NCI-H460 (cell line): ENCODE measurements at regions not wholly inside any gene's neighbourhood (a gene's known extent, or its start where the extent isn't known, plus 50 kb on each side); places are given as distances from the start of the nearest gene placed in this dataset.

Source experiments
- DNase-seq: peaks from one replicate; pipeline ENCODE4 v3.0.0-alpha.2; 2016; ENCODE audit warnings: low read depth; ENCODE audit errors: extremely low read depth

DNA sequence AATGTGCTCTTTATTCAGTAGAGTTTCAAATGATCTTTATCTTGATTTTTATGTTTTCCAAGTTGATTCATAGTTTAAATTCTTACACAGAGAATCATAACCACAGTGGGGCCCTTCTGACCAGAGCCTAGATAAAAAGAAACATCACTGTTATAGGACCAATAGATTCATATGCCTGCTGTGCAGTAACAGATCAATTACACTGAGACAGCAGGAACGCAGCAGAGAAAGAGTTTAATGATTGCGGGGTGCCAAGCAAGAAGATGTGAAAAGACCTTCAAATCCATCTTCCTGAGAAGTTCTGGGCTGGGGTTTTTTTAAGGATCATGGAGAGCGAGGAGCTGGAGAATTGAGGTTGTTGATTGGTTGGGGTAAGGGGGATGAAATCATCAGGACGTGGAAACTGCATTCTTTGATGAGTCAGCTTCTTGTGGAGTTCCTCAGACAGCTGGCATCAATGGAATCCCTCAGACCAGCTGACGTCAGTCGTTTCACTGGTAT lies 346.6 kb downstream of the TBC1D4 start:
- DNase-seq: no peak

DNA sequence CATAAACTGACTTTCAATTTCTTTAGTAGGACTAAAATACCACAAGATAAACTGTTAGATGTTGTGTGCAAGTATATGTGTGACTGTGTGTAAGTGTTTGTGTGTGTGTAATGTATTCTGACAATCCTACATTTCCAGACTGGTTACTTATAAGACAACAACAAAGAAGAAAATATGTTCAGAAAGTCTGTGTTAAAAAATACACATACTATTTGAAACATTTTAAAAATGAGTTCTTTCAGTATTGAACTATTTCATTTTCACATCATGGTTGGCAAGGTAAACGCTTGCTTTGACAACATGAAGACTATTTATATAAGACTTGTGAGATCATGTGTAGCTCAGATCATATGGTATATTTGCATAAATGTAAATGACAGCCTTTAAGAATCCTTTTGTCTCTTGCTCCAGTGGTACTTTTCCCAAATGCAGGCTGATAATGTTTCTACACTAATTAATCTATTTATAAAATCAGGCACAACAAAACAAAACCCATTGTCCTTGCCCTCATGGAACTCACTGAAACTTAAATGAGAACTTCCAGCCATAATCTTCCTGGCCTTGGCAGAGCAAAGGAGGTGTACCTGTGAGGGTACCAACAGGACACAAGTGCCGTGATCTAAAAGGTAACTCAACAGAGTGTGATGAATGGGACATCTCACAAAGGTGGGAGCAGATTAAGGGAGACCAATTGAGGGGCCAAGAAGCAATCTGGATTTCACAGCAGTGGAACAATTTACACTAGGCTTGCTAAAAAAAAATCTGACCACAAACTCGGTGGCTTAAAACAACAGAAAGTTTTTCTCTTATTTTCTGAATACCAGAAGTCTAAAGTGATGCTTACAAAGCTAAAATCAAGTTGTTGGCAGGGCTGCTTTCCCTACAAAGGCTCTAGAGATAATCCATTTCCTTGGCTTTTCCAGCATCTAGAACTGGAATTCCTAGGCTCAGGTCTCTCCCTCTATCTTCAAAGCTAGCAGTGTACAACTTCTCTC lies 349.0 kb downstream of the TBC1D4 start:
- DNase-seq: no peak

DNA sequence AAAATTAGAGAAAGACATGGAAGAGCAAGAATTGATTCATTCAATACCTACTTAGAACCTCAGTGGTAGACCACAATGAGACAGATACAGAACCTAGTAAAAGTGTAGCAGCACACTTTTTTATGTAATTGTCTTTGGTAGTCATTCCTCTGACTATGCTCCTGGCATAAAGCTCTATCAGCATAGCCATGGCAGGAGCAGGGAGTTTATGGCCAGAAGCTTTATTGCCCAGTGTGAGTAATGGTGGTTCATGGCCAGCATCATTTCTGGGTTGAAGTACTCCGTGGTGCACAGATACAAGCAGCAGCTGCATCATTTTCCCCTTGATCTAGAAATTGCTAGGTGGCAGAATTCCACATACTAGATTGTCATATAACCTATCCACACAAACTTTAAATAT lies 352.6 kb downstream of the TBC1D4 start:
- DNase-seq: no peak

- DNase-seq: no peak
Measured at GRCh38 chr13:75124415-75124814, 357.6 kb downstream of the TBC1D4 start.

GRCh38 chr13:75123428-75123827 lies 358.5 kb downstream of the TBC1D4 start:
- DNase-seq: no peak

GRCh38 chr13:75120085-75120484 lies 361.9 kb downstream of the TBC1D4 start:
- no peak for DNase-seq

DNA sequence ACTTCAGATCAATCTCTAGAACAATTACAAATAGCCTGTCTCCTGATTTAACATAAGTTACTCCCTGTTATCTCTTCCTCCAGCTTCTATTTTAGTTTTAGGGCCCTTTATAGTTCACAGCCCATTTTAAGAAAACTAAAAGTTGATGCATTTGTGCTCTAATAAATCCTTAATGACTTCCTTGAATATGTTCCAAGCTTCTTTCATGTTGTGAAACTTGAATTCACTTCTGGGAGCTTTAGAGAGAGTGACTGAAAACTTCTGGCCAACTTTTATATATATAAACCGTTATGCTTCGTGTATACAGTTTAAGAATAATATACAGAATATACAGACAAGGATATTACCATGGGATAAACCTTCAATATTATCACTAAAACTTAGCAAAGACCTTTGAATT lies 366.8 kb downstream of the TBC1D4 start:
- DNase-seq: no peak

- DNase-seq: no peak
Measured at GRCh38 chr13:75103976-75104375, 378.0 kb downstream of the TBC1D4 start.

- no peak for DNase-seq
Measured at GRCh38 chr13:75102001-75102716, 379.8 kb downstream of the TBC1D4 start.

GRCh38 chr13:75101348-75101747 lies 380.6 kb downstream of the TBC1D4 start:
- no peak for DNase-seq

- DNase-seq: no peak
Measured at GRCh38 chr13:75092143-75092542, 389.8 kb downstream of the TBC1D4 start.

- no peak for DNase-seq
Measured at GRCh38 chr13:75091718-75092117, 390.3 kb downstream of the TBC1D4 start.

GRCh38 chr13:75090872-75091615 lies 390.9 kb downstream of the TBC1D4 start:
- no peak for DNase-seq

GRCh38 chr13:75088915-75089314 lies 393.1 kb downstream of the TBC1D4 start:
- no peak for DNase-seq

- DNase-seq: no peak
Measured at GRCh38 chr13:75079226-75079625, 402.7 kb downstream of the TBC1D4 start.

- DNase-seq: no peak
Measured at GRCh38 chr13:75076476-75076875, 405.5 kb downstream of the TBC1D4 start.

DNA sequence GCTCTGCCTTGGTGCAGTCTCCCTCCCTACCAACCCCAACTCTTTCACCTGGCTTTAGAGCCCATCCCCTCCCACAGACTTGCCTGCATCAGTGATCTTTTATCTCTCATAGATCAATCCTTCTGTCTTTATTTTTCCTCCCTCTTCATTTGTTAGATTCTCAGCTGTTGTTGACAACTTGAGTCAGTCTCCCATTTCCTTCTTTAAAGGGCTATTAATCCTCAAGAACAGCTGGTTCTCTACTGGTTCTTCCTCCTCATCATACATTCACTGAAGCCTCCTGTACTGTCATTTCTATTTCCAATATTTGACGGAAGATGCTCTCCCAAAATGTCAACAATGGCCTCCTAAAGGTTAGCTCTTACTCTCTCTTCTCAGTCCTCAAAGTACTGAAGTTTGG lies 408.2 kb downstream of the TBC1D4 start:
- no peak for DNase-seq

- no peak for DNase-seq
Measured at GRCh38 chr13:75072891-75073290, 409.1 kb downstream of the TBC1D4 start.

- no peak for DNase-seq
Measured at GRCh38 chr13:75072368-75072767, 409.6 kb downstream of the TBC1D4 start.

DNA sequence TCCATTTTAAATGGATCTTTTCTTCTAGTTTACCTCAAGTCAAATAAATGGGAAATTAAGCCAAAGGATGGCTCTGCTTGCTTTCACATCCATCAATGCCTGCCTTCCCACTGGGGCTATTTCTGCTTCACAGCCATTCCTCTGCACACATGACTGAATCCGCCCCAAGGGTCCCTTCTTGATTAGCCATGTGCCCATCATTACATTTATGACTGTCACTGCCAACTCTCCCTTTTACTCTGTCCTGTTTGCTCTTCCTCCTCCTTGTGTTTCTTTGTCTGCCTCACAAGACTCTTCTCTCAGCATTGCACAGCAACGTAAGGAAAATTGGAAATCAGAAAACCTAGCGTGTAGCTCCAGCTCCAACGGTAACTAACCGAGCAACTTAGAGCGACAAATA lies 410.2 kb downstream of the TBC1D4 start:
- no peak for DNase-seq

DNA sequence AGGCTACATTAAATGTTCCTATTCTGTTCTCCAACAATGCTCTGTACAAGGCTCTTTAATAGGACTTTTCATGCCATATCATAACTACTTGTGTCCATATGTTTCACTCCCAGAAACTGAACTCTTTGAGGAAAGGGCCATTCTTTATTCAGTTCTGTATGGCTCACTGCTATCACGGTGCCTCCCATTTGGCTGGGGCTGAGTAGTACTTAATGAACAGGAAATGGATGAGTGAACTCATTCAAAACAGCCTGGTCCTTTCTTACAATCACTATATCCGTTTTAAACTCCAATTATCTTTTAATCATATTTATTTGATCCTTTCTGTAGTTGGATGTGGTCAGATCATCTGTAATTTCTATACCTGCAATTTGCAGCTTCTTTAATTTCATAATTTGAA lies 410.6 kb downstream of the TBC1D4 start:
- no peak for DNase-seq
